Panc1 (cell line): ENCODE measurements at regions not wholly inside any gene's neighbourhood (a gene's known extent, or its start where the extent isn't known, plus 50 kb on each side); places are given as distances from the start of the nearest gene placed in this dataset.

Experiments
- POLR2AphosphoS5 ChIP-seq: IDR thresholded peaks from 2 replicates; pipeline ENCODE4 v1.6.1; 2012; ENCODE audit warnings: mild to moderate bottlenecking, low read depth, low read length, moderate library complexity
- TF ChIP-seq, protein P1 (sequence below): fragments of 450-650 bp; IDR thresholded peaks from 2 replicates; pipeline ENCODE4 v1.5.1; 2017; ENCODE audit warnings: mild to moderate bottlenecking
- TF ChIP-seq, protein P2 (sequence below), 2 experiments: IDR thresholded peaks; 2 replicates each; pipeline ENCODE4 v1.6.1; 2011 to 2012; ENCODE audit warnings: low read depth in 2 of 2, control low read depth in 1 of 2, low read length in 1 of 2, mild to moderate bottlenecking in 1 of 2, moderate library complexity in 1 of 2; ENCODE audit not compliant: insufficient read depth in 1 of 2

DNA sequence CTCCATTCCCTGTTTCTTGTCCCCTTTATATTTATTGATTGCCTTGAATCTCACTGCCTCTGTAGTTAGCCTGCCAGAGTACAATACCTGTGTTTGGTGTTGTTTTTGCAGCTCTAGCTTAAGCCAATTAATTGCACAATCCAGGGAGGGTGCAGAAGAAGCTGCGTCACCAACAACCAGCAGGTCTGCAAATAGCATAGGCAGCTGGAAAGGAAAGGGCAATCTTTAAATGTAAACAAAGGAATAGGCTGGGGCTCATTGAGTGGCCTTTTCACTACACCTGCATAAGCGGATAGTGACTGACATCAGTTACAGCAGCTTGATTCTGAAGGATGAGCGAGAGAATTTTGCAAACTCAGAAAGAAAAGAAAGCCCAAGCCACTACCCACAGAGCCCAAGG lies 106.8 kb upstream of the RAI2 start:
- TF ChIP-seq, protein P1, sequence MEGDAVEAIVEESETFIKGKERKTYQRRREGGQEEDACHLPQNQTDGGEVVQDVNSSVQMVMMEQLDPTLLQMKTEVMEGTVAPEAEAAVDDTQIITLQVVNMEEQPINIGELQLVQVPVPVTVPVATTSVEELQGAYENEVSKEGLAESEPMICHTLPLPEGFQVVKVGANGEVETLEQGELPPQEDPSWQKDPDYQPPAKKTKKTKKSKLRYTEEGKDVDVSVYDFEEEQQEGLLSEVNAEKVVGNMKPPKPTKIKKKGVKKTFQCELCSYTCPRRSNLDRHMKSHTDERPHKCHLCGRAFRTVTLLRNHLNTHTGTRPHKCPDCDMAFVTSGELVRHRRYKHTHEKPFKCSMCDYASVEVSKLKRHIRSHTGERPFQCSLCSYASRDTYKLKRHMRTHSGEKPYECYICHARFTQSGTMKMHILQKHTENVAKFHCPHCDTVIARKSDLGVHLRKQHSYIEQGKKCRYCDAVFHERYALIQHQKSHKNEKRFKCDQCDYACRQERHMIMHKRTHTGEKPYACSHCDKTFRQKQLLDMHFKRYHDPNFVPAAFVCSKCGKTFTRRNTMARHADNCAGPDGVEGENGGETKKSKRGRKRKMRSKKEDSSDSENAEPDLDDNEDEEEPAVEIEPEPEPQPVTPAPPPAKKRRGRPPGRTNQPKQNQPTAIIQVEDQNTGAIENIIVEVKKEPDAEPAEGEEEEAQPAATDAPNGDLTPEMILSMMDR, result no peak
- TF ChIP-seq, protein P2, sequence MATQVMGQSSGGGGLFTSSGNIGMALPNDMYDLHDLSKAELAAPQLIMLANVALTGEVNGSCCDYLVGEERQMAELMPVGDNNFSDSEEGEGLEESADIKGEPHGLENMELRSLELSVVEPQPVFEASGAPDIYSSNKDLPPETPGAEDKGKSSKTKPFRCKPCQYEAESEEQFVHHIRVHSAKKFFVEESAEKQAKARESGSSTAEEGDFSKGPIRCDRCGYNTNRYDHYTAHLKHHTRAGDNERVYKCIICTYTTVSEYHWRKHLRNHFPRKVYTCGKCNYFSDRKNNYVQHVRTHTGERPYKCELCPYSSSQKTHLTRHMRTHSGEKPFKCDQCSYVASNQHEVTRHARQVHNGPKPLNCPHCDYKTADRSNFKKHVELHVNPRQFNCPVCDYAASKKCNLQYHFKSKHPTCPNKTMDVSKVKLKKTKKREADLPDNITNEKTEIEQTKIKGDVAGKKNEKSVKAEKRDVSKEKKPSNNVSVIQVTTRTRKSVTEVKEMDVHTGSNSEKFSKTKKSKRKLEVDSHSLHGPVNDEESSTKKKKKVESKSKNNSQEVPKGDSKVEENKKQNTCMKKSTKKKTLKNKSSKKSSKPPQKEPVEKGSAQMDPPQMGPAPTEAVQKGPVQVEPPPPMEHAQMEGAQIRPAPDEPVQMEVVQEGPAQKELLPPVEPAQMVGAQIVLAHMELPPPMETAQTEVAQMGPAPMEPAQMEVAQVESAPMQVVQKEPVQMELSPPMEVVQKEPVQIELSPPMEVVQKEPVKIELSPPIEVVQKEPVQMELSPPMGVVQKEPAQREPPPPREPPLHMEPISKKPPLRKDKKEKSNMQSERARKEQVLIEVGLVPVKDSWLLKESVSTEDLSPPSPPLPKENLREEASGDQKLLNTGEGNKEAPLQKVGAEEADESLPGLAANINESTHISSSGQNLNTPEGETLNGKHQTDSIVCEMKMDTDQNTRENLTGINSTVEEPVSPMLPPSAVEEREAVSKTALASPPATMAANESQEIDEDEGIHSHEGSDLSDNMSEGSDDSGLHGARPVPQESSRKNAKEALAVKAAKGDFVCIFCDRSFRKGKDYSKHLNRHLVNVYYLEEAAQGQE (IDR thresholded peaks at IDR 0.05; ENCODE audit: insufficient read depth in 1 of 2, low read depth in 2 of 2, low read length in 1 of 2), result no peak
- TF ChIP-seq POLR2AphosphoS5, result no peak
